Stimulated activated CD4-positive, alpha-beta T cell treated with anti-CD3 and anti-CD28 coated beads, Interleukin-1b, Interleukin-23, amount 100 ng/mL, for 48 hours (primary cell): ENCODE measurements at regions not wholly inside any gene's neighbourhood (a gene's known extent, or its start where the extent isn't known, plus 50 kb on each side); places are given as distances from the start of the nearest gene placed in this dataset.

Experiments used
- DNase-seq: peaks from one replicate; pipeline ENCODE4 v3.0.0-alpha.2; 2020

DNA sequence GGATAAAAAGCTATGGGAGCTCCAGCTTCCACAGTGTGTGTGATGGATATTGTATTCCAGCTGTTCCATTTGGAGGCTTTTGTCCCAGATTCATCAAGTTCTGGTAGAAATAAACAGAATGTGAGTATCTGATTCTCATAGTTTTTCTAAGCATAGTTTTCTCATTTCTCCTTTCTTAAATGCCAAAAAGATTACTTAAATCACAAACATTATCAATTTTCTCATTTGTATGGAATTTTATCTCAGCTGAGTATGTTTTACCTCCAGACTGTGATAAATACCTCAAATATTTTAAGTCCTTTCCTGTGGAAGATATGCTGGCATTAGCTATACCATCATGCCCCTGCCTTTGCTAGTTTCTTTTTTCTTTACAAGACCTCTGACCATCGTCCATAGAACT lies 767.3 kb downstream of the TFAP2A start:
- DNase-seq, result no peak

GRCh38 chr6:9647071-9647445 lies 767.8 kb downstream of the TFAP2A start:
- no peak for DNase-seq

DNA sequence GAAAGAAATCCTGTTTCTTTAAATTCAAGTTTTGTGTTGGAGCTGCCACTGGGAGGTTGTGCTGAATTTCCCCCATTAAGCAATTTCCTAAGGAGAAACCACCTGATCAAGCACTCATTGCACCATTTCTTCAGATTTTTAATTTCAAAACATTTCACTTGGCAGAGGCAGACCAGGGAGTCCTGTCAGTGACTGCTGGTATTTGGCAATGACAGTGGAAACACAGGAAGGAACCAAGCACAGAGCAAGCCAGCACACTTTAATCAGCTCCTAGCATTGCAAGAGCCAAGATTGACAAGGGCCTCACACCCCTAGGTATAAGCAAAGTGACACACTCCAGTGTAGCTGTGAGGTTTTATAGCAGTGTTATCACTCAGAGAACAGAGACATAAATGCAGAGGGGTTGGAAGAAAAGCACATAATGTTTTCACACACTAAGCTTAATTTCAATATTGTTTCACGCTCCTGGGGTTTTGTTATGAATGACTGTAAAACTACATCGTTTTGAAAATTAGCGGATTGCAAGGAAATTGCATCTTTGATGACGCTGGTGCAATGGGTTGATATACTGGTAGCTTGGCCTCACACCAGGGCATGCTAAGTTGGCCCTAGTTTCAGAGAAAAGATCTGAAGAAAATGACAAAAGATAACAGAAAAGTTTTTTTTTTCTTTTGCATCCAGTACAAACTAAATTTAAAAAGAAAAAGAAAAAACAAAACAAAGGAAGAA lies 768.4 kb downstream of the TFAP2A start:
- no peak for DNase-seq

GRCh38 chr6:9638861-9639260 lies 776.0 kb downstream of the TFAP2A start:
- DNase-seq, result no peak

DNA sequence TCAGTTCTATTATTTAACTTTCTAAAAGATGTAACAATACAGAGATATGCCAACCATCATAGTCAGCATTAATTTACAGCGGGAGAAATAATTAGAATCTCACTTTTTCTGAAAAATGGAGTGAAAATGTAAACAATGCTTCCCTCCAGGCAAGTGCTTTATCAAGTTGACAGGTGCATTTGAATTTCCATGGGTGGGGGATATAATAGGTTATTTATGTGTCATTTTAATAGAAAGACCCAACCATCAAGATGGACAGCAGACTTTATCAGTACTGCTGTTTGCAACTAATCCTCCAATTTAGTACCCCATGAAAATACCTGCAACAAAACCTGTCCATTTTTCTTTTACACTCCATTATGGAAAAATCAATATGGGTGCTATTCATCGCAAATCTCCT lies 780.1 kb downstream of the TFAP2A start:
- DNase-seq, result no peak

DNA sequence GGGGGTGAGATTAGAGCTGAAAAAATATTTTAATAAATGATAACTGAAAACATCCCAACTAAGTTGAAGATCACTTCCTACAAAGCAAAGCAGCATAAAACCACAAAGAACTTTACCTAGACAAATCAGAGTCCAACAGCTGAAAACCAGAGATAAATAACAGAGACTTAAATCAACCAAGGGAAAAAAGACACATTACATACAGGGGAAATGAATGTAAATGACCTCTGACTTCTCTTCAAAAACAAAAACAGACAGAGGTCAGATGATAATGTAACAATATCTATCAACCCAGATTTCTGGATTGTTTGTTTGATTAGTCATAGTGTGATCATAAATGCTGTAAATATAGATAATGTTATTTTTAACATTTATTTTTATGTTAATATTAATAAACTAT lies 782.8 kb downstream of the TFAP2A start:
- no peak for DNase-seq

DNA sequence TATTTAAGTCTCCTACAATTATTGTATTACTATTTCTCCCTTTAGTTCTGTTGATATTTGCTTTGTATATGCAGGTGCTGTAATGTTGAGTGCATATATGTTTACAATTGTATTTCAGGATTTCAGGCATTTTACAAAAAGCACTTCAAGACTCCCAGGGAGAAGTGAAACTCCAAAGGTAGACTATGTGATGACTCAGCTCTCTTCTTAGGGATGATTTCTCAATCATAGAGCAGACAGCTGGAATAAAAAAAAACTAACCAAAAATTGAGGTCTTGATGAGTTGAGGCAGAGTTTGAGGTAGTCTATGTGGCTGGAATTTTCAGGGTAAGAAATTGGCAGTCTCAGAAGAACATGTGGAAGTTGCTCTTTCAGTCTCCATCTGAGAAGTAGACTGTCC lies 786.1 kb downstream of the TFAP2A start:
- no peak for DNase-seq

DNA sequence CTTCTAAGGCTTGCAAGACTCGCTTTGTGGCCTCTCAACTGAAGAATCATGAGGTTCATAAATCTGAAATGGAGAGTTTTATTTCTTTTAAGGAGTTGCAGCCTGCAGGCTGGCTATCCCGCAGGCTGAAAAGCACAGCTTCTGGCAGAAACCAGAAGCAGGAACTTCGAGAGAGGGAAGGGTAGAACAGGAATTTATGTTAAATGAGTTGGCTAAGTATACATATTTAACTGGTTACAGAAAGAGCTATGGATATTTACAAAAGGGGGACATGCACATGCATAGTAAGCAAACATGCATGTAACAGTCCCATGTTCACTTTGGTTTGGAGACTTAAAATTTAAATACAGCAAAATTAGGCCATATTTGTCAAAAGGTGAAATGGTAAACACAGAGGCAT lies 787.0 kb downstream of the TFAP2A start:
- DNase-seq, result no peak

DNA sequence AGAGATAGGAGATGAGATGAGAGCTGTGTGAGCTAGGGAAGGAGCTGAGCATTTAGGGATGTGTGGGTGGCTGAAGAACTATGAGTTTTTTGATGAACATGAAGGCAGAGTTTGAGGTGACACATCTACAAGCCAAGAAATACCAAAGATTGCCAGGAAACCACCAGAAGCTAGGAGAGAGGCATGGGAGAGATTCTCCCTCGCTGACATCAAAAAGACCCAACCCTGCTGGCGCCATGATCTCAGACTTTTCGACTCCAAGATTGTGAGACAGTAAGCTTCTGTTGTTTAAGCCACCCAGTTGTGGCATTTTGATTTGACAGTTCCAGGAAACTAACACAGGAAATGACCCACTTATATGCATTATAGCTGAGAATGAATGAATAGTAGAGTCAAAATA lies 790.9 kb downstream of the TFAP2A start:
- no peak for DNase-seq

DNA sequence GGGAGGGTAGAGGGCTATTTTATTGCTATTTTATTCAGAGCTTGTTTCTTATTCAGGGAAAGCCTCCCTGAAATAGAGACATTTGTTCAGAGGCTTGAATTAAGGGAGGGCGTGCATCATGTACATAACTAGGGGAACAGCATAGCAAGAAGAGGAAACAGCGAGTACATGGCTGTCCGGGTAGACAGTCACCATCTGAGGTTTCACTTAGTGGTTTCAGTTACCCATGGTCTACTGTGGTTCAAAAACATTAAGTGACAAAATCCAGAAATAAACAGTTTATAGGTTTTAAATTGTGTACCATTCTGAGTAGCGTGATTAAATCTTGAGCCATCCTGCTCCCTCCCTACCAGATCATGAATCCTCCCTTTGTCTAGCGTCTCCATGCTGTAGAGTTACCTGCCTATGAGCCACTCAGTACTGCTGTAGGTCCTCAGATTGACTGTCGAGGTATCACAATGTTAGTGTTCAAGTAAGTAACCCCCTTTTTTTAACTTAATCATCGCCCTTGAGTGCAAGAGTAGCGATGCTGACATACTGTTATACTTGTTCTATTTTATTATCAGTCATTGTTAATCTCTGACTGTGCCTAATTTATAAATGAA lies 791.5 kb downstream of the TFAP2A start:
- DNase-seq, result no peak

GRCh38 chr6:9621276-9621675 lies 793.6 kb downstream of the TFAP2A start:
- no peak for DNase-seq

DNA sequence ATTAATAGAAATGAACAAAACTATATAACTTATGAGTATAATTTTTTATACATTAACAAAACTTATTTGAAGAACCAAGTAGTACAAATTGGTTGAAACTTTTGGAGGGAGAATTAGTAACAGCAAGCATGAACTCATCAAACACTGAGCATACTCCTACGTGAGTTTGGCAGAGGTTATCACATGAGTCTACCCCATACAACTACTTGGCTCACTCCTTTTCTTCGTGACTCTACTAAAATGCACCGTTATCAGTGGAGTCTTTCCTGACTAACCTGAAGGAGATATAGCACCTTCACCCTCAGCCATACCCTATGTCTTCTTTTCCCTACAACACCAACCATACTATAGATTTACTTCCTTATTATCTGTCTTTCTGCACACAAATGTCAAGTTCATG lies 794.2 kb downstream of the TFAP2A start:
- DNase-seq, result no peak

- no peak for DNase-seq
These were observed 794.6 kb downstream of the TFAP2A start for GRCh38 chr6:9620263-9620662.

GRCh38 chr6:9614778-9615177 lies 800.1 kb downstream of the TFAP2A start:
- no peak for DNase-seq

- no peak for DNase-seq
These were observed 802.4 kb downstream of the TFAP2A start for GRCh38 chr6:9612489-9612888.

- no peak for DNase-seq
These were observed 804.1 kb downstream of the TFAP2A start for GRCh38 chr6:9610620-9611415.

DNA sequence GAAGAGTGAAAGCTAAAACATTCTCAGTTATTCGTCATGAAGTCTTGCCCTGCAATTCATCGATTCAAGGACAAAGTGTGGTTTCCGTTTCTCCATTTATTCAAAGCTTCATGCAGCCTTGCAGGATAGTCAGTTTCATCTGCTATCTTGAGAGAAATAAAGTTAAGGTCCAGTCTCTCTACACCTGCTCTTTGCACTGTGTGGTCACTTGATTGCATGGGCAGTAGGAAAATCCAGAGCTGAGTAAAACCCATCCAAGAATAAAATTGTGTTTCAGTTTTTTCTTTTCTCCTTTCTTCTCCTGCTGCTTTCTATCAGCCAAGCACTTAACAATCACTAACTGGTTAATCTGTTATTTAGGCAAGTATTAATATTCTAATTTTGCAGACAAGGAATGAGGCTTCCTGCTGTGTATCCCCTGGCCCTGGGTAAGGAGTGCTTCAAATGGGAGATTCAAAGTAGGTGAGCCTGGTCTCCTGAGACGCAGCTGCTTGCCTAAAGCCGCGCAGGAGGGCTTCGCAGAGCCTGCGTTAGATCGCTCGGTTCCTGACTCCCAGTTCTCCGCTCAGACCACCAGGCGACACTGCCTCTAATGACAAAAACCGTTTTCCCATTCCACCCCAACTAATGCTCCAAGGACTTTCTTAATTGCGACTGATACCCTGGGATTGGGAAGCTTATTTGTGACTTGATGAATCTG lies 808.3 kb downstream of the TFAP2A start:
- DNase-seq, result no peak

DNA sequence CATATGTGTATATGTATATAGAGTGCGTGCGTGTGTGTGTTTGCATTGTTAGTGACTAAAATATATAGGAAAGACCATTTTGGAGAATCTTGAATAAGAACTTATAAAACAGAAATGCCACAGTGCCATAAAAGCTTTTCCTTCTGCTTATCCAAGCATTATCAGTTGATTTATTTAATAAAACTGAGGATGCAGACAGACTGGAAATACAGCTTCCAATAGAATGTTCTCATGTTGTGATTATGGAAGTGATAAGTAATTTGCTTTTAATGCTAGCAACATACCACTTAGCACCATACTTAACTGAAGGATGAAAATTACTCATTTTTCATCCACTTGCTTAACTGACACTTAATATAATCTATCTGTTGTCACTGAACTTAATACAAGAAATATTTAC lies 820.1 kb downstream of the TFAP2A start:
- no peak for DNase-seq

DNA sequence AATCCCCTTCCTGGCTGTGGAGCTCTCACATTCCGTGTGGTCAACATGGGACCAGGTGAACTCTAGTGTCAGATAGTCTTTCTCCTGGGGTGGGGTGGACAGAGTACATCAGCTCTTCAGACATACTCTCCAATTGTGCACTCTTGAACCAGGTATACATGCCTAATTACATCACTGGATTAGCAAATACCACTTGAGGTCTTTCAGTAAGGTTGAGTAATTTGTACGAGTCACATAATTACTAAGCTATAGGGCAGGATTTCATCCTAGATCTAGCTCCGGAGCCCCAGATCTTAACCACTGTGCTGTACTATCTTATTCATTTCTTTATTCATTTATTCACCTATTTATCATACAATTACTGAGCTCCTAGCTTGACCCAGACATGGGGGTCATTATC lies 821.3 kb downstream of the TFAP2A start:
- DNase-seq, result no peak

- DNase-seq, result no peak
These were observed 831.0 kb downstream of the TFAP2A start for GRCh38 chr6:9583753-9584352.

DNA sequence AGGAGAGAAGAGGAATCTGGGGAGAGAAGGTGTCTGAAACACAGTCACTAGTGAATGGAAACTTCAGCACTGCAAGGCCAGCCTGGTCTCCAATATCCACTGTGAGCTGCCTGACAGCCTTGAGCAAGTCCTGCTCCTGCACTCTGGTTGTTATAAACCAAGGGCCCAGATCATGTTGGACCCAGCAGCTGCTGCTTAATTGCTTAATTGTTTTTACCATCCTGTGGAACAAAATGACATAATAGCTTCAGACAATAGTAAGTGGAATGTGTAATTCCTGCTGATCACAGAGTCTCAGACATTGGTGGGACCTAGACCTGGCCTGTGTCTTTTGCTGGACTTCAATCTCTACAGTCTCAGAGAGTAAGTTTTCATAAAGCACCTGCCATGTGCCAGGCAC lies 833.7 kb downstream of the TFAP2A start:
- no peak for DNase-seq

- no peak for DNase-seq
These were observed 838.4 kb downstream of the TFAP2A start for GRCh38 chr6:9576521-9576920.

- DNase-seq, result no peak
These were observed 848.8 kb downstream of the TFAP2A start for GRCh38 chr6:9566096-9566495.
